PC-9 (cell line): ENCODE measurements at regions not wholly inside any gene's neighbourhood (a gene's known extent, or its start where the extent isn't known, plus 50 kb on each side); places are given as distances from the start of the nearest gene placed in this dataset.

Source experiments
- BruUV-seq: library from RNA; stranded (reverse); fragments of 400-500 nt; replicated peaks from 2 replicates; lab custom pipeline; 2021; lab: Mats Ljungman, UMichigan
- CTCF ChIA-PET: fragments of 300-600 bp; sonication (Branson Sonifier 250); formaldehyde crosslinking; loops from one replicate; lab custom pipeline; 2022; ENCODE audit warnings: antibody characterized with exemption; lab: Charles Lee
- POLR2A ChIA-PET: fragments of 300-600 bp; sonication (Branson Sonifier 250); formaldehyde crosslinking; loops from one replicate; lab custom pipeline; 2022; ENCODE audit warnings: antibody characterized with exemption; ENCODE audit not compliant: unreplicated experiment; lab: Charles Lee
- DNase-seq, 2 experiments: peaks; one replicate each; pipeline versions ENCODE4 v3.0.0 to v3.0.0-alpha.2; 2015 to 2022; ENCODE audit warnings: mixed read lengths in 1 of 2
- H2AFZ ChIP-seq: fragments of 200-600 bp; sonication (generic); 2 replicates; pipeline ENCODE4 v1.8.1; 2017; ENCODE audit warnings: antibody characterized with exemption
- H3F3A ChIP-seq: fragments of 200-600 bp; sonication (generic); 2 replicates; pipeline ENCODE4 v1.8.1; 2017; ENCODE audit warnings: antibody characterized with exemption, mild to moderate bottlenecking, low read depth; ENCODE audit not compliant: insufficient read depth
- H3K27ac ChIP-seq: fragments of 200-600 bp; sonication (generic); 2 replicates; pipeline ENCODE4 v1.6.1; 2016; ENCODE audit warnings: mixed run types
- H3K27me3 ChIP-seq: fragments of 200-600 bp; sonication (generic); 2 replicates; pipeline ENCODE4 v1.6.1; 2016; ENCODE audit warnings: low read depth, mixed run types; ENCODE audit not compliant: insufficient read depth
- H3K36me3 ChIP-seq: fragments of 200-600 bp; sonication (generic); 2 replicates; pipeline ENCODE4 v1.6.1; 2016; ENCODE audit warnings: low read depth, mixed run types
- H3K4me1 ChIP-seq: fragments of 200-600 bp; sonication (generic); replicated peaks from 2 replicates; pipeline ENCODE4 v1.6.1; 2016; ENCODE audit warnings: mixed run types; ENCODE audit not compliant: insufficient read depth
- H3K4me2 ChIP-seq: fragments of 200-600 bp; sonication (generic); 2 replicates; pipeline ENCODE4 v1.6.1; 2017; ENCODE audit warnings: mixed run types
- H3K4me3 ChIP-seq: fragments of 200-600 bp; sonication (generic); 2 replicates; pipeline ENCODE4 v1.6.1; 2016; ENCODE audit warnings: mixed run types
- H3K79me2 ChIP-seq: fragments of 200-600 bp; sonication (generic); 2 replicates; pipeline ENCODE4 v1.6.1; 2017; ENCODE audit warnings: low read depth, mixed run types
- H3K9me2 ChIP-seq: fragments of 200-600 bp; sonication (generic); 2 replicates; pipeline ENCODE4 v1.8.1; 2017; ENCODE audit warnings: mild to moderate bottlenecking; ENCODE audit not compliant: insufficient read depth
- H3K9me3 ChIP-seq: fragments of 200-600 bp; sonication (generic); 2 replicates; pipeline ENCODE4 v1.8.1; 2016; ENCODE audit warnings: low read depth; ENCODE audit not compliant: insufficient read depth
- H4K20me1 ChIP-seq: fragments of 200-600 bp; sonication (generic); 2 replicates; pipeline ENCODE4 v1.8.1; 2017; ENCODE audit not compliant: insufficient read depth
- EZH2 ChIP-seq: fragments of 200-600 bp; sonication (generic); IDR thresholded peaks from 2 replicates; pipeline ENCODE4 v1.8.0; 2017; ENCODE audit warnings: antibody characterized with exemption, low read depth
- intact Hi-C: fragments of 100-400 bp; cut with micrococcal nuclease; formaldehyde crosslinking; loops from one replicate; pipeline ENCODE4 v1.10.0; 2022; ENCODE audit not compliant: unreplicated experiment
- TF ChIP-seq, protein P1 (sequence below): fragments of 200-600 bp; sonication (generic); conservative IDR thresholded peaks from 2 replicates; pipeline ENCODE4 v1.6.1; 2017; ENCODE audit warnings: mixed run types, antibody characterized with exemption, mild to moderate bottlenecking, moderate library complexity

DNA sequence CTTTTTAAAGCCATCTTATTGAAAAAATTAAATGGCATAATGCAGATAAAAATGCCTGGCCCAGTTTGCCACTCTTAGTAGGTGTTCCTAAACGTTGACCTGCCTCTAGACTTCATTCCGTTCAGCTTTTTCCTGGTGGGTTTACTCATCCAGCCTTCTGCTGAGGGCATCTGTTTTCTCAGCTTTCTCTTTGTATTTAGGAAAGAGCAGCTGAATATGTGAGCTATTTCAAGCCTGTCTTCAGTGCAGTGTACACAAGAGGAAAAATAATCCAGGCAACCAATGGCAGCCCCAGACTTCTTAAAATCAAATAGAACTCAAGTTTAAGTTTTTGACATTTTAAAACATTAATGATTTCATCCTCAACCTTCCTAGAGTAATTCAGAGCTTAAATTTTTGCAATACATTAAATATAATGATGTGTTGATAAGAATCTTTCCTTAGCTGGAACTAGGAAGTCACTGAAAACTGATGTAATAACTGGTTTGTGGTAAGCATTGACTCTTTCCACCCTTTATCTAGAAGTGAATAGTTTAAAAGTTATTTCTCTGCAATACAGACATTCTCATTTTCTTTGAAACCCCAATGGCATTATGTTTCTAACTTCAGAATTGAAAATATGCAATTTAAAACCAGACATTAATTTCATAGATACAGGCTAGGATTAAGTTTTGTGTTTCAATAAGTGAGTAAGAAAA lies 165.4 kb downstream of the AASDHPPT start:
- no peak for DNase-seq
- Histone ChIP-seq H3K9me2 (0 out of 2 replicates have a peak, but pooled peaks cover 5% of the 10 kb centered on the region), H3K4me1 (0 out of 2 replicates have a peak, but pooled peaks cover 7% of the 10 kb centered on the region), H3F3A (no peaks in the 10 kb centered on the region), H3K9me3 (no peaks in the 10 kb centered on the region; the same call in 1 of the 2 replicates), H3K27ac (no peak overlapping the region), H3K79me2 (no peaks in the 10 kb centered on the region), H4K20me1 (no peaks in the 10 kb centered on the region), H3K36me3 (no peaks in the 10 kb centered on the region), H2AFZ (no peak overlapping the region), H3K4me3 (no peak overlapping the region), H3K4me2 (no peak overlapping the region), H3K27me3 (no peaks in the 10 kb centered on the region)
- TF ChIP-seq, protein P1, sequence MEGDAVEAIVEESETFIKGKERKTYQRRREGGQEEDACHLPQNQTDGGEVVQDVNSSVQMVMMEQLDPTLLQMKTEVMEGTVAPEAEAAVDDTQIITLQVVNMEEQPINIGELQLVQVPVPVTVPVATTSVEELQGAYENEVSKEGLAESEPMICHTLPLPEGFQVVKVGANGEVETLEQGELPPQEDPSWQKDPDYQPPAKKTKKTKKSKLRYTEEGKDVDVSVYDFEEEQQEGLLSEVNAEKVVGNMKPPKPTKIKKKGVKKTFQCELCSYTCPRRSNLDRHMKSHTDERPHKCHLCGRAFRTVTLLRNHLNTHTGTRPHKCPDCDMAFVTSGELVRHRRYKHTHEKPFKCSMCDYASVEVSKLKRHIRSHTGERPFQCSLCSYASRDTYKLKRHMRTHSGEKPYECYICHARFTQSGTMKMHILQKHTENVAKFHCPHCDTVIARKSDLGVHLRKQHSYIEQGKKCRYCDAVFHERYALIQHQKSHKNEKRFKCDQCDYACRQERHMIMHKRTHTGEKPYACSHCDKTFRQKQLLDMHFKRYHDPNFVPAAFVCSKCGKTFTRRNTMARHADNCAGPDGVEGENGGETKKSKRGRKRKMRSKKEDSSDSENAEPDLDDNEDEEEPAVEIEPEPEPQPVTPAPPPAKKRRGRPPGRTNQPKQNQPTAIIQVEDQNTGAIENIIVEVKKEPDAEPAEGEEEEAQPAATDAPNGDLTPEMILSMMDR: no peak
- TF ChIP-seq EZH2: no peak
- ChIA-PET POLR2A (interaction anchor here (0.6 kb wide), 1 partner anchor 1419 kb away, joined by 5 read pairs; no protein-coding TSS in a partner anchor), CTCF (no interaction called here)
- intact Hi-C loops: no loop called here
- BruUV-seq: no TSS peak

GRCh38 chr11:106246495-106246894 lies 169.0 kb downstream of the AASDHPPT start:
- DNase-seq: no peak
- Histone ChIP-seq H3K4me1 (0 out of 2 replicates have a peak, but pooled peaks cover 7% of the 10 kb centered on the region), H3K79me2 (no peaks in the 10 kb centered on the region), H3K27ac (no peak overlapping the region), H3K4me2 (no peak overlapping the region), H3K27me3 (no peaks in the 10 kb centered on the region), H3K4me3 (no peak overlapping the region), H3F3A (no peaks in the 10 kb centered on the region), H3K9me3 (no peaks in the 10 kb centered on the region; the same call in 1 of the 2 replicates), H3K36me3 (no peaks in the 10 kb centered on the region), H3K9me2 (no peaks in the 10 kb centered on the region), H4K20me1 (no peaks in the 10 kb centered on the region), H2AFZ (no peak overlapping the region)
- intact Hi-C loops: no loop called here
- CTCF ChIA-PET: no interaction called here
- TF ChIP-seq EZH2: no peak
- TF ChIP-seq, protein P1: no peak
- POLR2A ChIA-PET: no interaction called here
- BruUV-seq: no TSS peak

GRCh38 chr11:106249617-106250239 lies 172.3 kb downstream of the AASDHPPT start:
- intact Hi-C loops: no loop called here
- no peak for DNase-seq
- Histone ChIP-seq H3K27ac (no peak overlapping the region), H3K4me2 (no peak overlapping the region), H4K20me1 (no peaks in the 10 kb centered on the region), H3K36me3 (no peaks in the 10 kb centered on the region), H2AFZ (no peak overlapping the region), H3K4me1 (no peaks in the 10 kb centered on the region), H3K4me3 (no peak overlapping the region), H3K79me2 (no peaks in the 10 kb centered on the region), H3K9me3 (no peaks in the 10 kb centered on the region; the same call in 1 of the 2 replicates), H3K9me2 (no peaks in the 10 kb centered on the region), H3K27me3 (no peaks in the 10 kb centered on the region), H3F3A (no peaks in the 10 kb centered on the region)
- TF ChIP-seq, protein P1: no peak
- TF ChIP-seq EZH2: no peak
- POLR2A ChIA-PET: no interaction called here
- CTCF ChIA-PET: no interaction called here
- BruUV-seq: no TSS peak
